ENCODE measurements at regions not wholly inside any gene's neighbourhood (a gene's known extent, or its start where the extent isn't known, plus 50 kb on each side); places are given as distances from the start of the nearest gene placed in this dataset.

GRCh38 chr5:135706474-135706873, 127.7 kb upstream of the CXCL14 start:
- H3K4me3 ChIP-seq (ENCODE audit: low read length), result no peak overlapping the region
- DNase-seq (ENCODE audit: low read depth, low spot score), result no peak

GRCh38 chr5:135705941-135706466, 127.2 kb upstream of the CXCL14 start:
- DNase-seq (ENCODE audit: low read depth, low spot score), result no peak
- H3K4me3 ChIP-seq (ENCODE audit: low read length), result no peak overlapping the region

GRCh38 chr5:135705141-135705631, 126.4 kb upstream of the CXCL14 start:
- no peak for DNase-seq (ENCODE audit: low read depth, low spot score)

GRCh38 chr5:135704616-135705015, 125.8 kb upstream of the CXCL14 start:
- DNase-seq (ENCODE audit: low read depth, low spot score), result no peak
- no peak overlapping the region for H3K4me3 ChIP-seq (ENCODE audit: low read length)

More at GRCh38 chr5:135705141-135705631, 126.4 kb upstream of the CXCL14 start:
- no peak overlapping the region for H3K4me3 ChIP-seq (ENCODE audit: low read length)

GRCh38 chr5:135703016-135703550, 124.3 kb upstream of the CXCL14 start:
- DNase-seq (ENCODE audit: low read depth, low spot score), result no peak
- no peak overlapping the region for H3K4me3 ChIP-seq (ENCODE audit: low read length)

GRCh38 chr5:135702191-135702590, 123.4 kb upstream of the CXCL14 start:
- DNase-seq (ENCODE audit: low read depth, low spot score), result no peak
- no peak overlapping the region for H3K4me3 ChIP-seq (ENCODE audit: low read length)

- no peak for DNase-seq (ENCODE audit: low read depth, low spot score)
- H3K4me3 ChIP-seq (ENCODE audit: low read length), result no peak overlapping the region
These were observed 121.9 kb upstream of the CXCL14 start for GRCh38 chr5:135700731-135701130.

GRCh38 chr5:135697959-135698345, 119.2 kb upstream of the CXCL14 start:
- no peak overlapping the region for H3K4me3 ChIP-seq (ENCODE audit: low read length)
- no peak for DNase-seq (ENCODE audit: low read depth, low spot score)

- no peak overlapping the region for H3K4me3 ChIP-seq (ENCODE audit: low read length)
- DNase-seq (ENCODE audit: low read depth, low spot score), result no peak
These were observed 118.6 kb upstream of the CXCL14 start for GRCh38 chr5:135697251-135697958.

- no peak overlapping the region for H3K4me3 ChIP-seq (ENCODE audit: low read length)
- no peak for DNase-seq (ENCODE audit: low read depth, low spot score)
These were observed 117.5 kb upstream of the CXCL14 start for GRCh38 chr5:135696317-135696716.

GRCh38 chr5:135695656-135696313, 117.0 kb upstream of the CXCL14 start:
- no peak overlapping the region for H3K4me3 ChIP-seq (ENCODE audit: low read length)

GRCh38 chr5:135694906-135695305, 116.1 kb upstream of the CXCL14 start:
- DNase-seq (ENCODE audit: low read depth, low spot score), result no peak
- no peak overlapping the region for H3K4me3 ChIP-seq (ENCODE audit: low read length)

More at GRCh38 chr5:135695656-135696313, 117.0 kb upstream of the CXCL14 start:
- no peak for DNase-seq (ENCODE audit: low read depth, low spot score)

GRCh38 chr5:135694012-135694411, 115.2 kb upstream of the CXCL14 start:
- no peak for DNase-seq (ENCODE audit: low read depth, low spot score)
- H3K4me3 ChIP-seq (ENCODE audit: low read length), result no peak overlapping the region

- H3K4me3 ChIP-seq (ENCODE audit: low read length), result no peak overlapping the region
- DNase-seq (ENCODE audit: low read depth, low spot score), result no peak
These were observed 114.7 kb upstream of the CXCL14 start for GRCh38 chr5:135693371-135693955.

- no peak for DNase-seq (ENCODE audit: low read depth, low spot score)
- H3K4me3 ChIP-seq (ENCODE audit: low read length), result no peak overlapping the region
These were observed 112.3 kb upstream of the CXCL14 start for GRCh38 chr5:135691044-135691443.

GRCh38 chr5:135690466-135690865, 111.7 kb upstream of the CXCL14 start:
- DNase-seq (ENCODE audit: low read depth, low spot score), result no peak
- H3K4me3 ChIP-seq (ENCODE audit: low read length), result no peak overlapping the region

GRCh38 chr5:135689506-135689905, 110.7 kb upstream of the CXCL14 start:
- H3K4me3 ChIP-seq (ENCODE audit: low read length), result no peak overlapping the region
- no peak for DNase-seq (ENCODE audit: low read depth, low spot score)

- DNase-seq (ENCODE audit: low read depth, low spot score), result no peak
- H3K4me3 ChIP-seq (ENCODE audit: low read length), result no peak overlapping the region
These were observed 109.6 kb upstream of the CXCL14 start for GRCh38 chr5:135688385-135688784.

GRCh38 chr5:135683189-135683588, 104.4 kb upstream of the CXCL14 start:
- DNase-seq (ENCODE audit: low read depth, low spot score), result no peak

GRCh38 chr5:135680713-135681112, 101.9 kb upstream of the CXCL14 start:
- H3K4me3 ChIP-seq (ENCODE audit: low read length), result no peak overlapping the region
- no peak for DNase-seq (ENCODE audit: low read depth, low spot score)

More at GRCh38 chr5:135683189-135683588, 104.4 kb upstream of the CXCL14 start:
- no peak overlapping the region for H3K4me3 ChIP-seq (ENCODE audit: low read length)

All from Jurkat, Clone E6-1 (cell line).